ENCODE measurements at regions not wholly inside any gene's neighbourhood (a gene's known extent, or its start where the extent isn't known, plus 50 kb on each side); places are given as distances from the start of the nearest gene placed in this dataset.
"Not testable (repeated sequence)": the region's sequence is repeated elsewhere in the genome, so short reads cannot be mapped to it uniquely, and the experiment has no call there.

- DNase-seq = no peak
Observed at GRCh38 chr6:91075244-91075976, 488.5 kb upstream of the MAP3K7 start.

GRCh38 chr6:91063362-91063761 is 476.5 kb upstream of the MAP3K7 start:
- DNase-seq = no peak

- DNase-seq = no peak
Observed at GRCh38 chr6:91057689-91058088, 470.8 kb upstream of the MAP3K7 start.

GRCh38 chr6:91055959-91056358 is 469.1 kb upstream of the MAP3K7 start:
- no peak for DNase-seq

GRCh38 chr6:91052473-91053450 is 465.9 kb upstream of the MAP3K7 start:
- not testable (repeated sequence) for DNase-seq

- peak; percentile 64 for DNase-seq
Observed at GRCh38 chr6:91045161-91045560, 458.3 kb upstream of the MAP3K7 start.

GRCh38 chr6:91043751-91044150 is 456.9 kb upstream of the MAP3K7 start:
- DNase-seq = no peak

DNA sequence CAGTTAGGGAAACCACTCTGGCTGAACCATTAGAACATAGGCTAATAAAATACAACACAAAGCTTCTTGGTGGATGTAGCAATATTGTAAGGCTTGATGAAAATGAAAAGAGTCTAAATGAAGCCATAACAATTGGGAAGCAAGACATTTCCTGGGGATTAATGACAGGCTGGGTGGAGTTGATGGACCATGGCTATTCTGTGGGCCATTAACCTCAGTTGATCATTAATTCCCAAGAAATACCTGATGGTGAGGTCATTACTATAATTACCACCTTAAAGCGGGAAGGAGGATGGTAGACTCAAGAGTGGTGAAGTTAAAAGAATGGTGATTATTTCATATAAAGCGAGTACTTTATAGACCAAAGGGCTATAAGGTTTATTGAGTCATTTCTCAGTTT is 455.8 kb upstream of the MAP3K7 start:
- no peak for DNase-seq

- DNase-seq = no peak
Observed at GRCh38 chr6:91033964-91034363, 447.1 kb upstream of the MAP3K7 start.

DNA sequence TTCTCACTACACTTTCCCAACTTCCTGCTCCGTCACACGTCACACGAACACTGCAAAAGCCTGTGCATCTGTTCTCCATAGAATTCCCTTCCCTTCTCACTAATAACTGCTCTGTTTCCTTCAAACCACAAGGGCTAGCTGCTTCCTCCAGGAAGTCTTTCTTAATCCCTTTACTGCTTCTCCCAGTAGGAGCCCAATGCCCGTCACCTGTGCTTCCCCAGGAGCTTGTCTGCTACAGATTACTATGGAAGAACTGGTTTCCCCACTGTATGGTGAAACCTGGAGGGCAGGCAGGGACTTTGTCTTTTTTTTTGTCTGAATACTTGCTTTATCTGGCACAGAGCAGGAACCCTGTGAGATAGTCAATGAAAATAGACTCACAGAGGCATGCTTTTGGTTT is 444.7 kb upstream of the MAP3K7 start:
- DNase-seq = no peak

GRCh38 chr6:91029211-91029610 is 442.3 kb upstream of the MAP3K7 start:
- DNase-seq = peak; percentile 7

DNA sequence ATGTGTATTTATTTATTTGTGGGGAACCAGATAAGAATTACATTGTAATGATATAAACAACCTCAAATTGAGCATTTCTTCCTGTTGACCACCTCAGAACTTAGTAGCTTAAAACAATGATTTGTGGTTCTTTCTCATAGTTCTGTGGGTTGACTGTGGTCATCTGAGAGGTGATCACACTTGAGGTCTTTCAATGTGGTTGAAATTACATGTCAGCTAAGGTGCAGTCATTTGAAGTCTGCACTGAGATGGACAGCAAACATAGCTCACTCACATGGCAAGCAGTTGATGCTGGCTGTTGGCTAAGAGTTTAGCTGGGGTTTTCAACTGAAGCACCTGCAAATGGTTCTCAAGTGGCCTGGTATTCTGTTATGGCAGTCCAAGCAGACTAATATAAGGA is 436.7 kb upstream of the MAP3K7 start:
- DNase-seq = no peak

DNA sequence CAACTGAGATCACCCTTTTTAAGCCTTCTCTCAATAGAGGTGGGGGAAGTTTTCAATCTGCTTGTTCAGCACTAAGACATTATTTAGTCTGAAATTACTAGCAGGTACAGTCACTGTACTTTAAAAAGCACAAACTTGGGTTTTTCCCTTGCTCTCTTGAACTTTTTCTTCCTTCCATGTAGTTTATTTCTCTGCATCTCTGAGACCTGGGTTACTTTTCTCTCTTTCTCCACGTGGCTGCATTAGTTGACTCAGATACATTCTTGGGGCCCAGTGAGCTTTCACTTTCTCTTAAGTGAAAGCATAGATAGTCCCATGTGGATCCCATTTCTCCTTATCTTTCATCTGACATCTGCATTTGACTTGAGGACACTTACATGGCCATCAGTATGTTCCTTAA is 433.9 kb upstream of the MAP3K7 start:
- no peak for DNase-seq

GRCh38 chr6:91018586-91018985 is 431.7 kb upstream of the MAP3K7 start:
- no peak for DNase-seq

GRCh38 chr6:91013511-91013910 is 426.6 kb upstream of the MAP3K7 start:
- no peak for DNase-seq

DNA sequence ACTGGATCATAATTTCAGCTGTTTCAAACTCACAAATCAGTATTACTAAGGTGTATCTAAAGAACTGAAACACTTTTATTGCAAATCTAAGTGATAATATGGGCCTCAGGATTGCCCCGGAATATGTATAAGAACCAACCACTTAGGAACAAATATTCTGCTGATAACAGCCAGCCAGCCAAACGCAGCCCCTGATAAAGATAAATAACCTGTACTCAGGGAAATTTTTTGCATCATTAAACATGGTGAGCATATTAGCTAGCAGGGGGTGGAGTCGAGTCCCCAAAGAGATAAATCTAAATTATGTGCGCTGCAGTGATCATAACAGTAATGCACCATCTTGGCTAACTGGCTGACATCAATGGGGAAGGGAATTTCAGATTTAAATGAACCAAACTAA is 410.2 kb upstream of the MAP3K7 start:
- DNase-seq = no peak

DNA sequence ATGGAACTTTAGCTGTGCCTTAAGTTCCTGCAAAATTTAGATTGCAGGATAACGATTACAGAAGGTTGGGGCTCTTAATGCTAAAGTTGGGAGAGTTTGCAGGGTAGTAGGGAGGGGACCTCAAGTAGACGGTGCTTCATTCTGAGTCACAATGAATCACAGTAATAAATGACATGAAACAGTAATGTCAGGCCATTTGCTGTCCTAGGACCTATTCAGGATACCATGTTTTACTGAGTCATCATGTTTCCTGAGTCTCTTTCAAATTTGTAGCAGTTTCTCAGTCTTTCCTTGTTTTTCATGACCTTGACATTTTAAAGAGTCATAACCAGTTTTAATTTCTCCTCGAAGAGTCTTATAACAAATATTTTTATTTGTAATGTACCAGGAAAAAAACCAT is 406.9 kb upstream of the MAP3K7 start:
- no peak for DNase-seq

DNA sequence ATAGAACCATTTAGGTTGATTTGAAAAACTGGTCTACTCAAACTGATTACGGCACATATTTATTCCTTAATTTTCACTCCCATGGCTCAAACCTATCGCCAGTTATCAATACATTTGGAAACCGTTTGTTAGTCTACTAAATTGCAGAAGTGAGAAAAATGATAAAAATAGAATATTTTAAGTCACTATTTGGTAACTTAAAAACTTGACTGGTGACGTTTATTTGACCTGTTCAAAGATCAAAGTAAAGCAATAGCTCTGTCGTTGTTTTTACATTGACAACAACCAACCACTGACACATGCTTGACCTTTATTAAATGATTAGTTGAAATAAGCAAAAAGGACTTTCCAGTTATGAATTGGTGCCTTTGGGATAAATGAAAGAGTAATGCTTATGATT is 402.9 kb upstream of the MAP3K7 start:
- DNase-seq = no peak

DNA sequence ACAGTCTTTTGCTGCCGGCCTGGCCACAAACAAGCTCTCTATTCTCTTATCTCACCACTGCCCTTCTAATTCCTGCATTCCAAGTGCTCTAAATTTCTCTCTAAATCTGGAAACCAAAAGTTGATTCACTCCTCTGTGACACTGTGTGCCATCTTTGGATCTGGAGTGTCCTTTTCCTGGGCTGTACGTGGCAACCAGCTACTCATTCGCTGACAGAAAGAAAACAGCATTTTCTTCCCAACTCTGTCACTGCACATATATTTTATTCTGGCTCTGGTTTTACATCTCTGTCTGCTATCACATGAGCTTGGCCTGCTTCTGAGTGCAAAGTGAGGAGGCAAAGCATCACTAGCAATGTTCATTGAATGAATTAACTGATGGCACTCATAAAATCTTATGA is 397.2 kb upstream of the MAP3K7 start:
- DNase-seq = no peak

GRCh38 chr6:90983462-90983861 is 396.6 kb upstream of the MAP3K7 start:
- no peak for DNase-seq

DNA sequence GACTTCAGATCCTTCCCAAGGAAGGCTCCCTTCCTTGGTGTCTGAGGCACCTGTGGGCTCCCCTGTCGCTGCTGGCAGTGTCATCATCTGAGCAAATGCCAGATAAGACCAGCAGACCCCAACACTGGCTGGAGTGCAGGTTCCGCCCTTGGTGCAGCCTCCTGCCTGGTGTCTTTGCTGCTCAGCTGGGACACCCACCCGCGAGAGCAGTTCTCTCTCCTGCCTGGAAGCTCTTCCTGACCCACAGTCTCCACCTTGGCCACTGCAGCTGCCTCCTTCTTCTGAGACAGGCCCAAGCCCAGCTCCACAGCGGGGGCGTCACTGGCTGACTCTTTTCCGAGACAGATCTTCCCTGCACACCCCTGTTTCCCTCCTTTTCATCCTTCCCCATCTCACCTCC is 395.7 kb upstream of the MAP3K7 start:
- DNase-seq = no peak

- DNase-seq = no peak
Observed at GRCh38 chr6:90982051-90982450, 395.2 kb upstream of the MAP3K7 start.

- no peak for DNase-seq
Observed at GRCh38 chr6:90978046-90978445, 391.2 kb upstream of the MAP3K7 start.

Measured in muscle of arm (tissue), 1 donor.